ENCODE measurements at regions not wholly inside any gene's neighbourhood (a gene's known extent, or its start where the extent isn't known, plus 50 kb on each side); places are given as distances from the start of the nearest gene placed in this dataset.
"Not testable (repeated sequence)": the region's sequence is repeated elsewhere in the genome, so short reads cannot be mapped to it uniquely, and the experiment has no call there.

GRCh38 chr12:22826446-22826981 lies 201.5 kb downstream of the ETNK1 start:
- TF ChIP-seq POLR2A (IDR thresholded peaks at IDR 0.05; ENCODE audit: low read depth, low read length); MAFK (IDR thresholded peaks at IDR 0.05; ENCODE audit: low read depth, low read length); CTCF (conservative IDR thresholded peaks at IDR 0.05; ENCODE audit: low read depth, low read length); RAD21 (IDR thresholded peaks at IDR 0.05; ENCODE audit: low read length); SMC3 (IDR thresholded peaks at IDR 0.05; ENCODE audit: low read depth, low read length); USF2 (IDR thresholded peaks at IDR 0.05; ENCODE audit: low read depth, low read length); ELK1 (IDR thresholded peaks at IDR 0.05; ENCODE audit: borderline replicate concordance, low read depth, low read length); RFX5 (IDR thresholded peaks at IDR 0.05; ENCODE audit: low read depth, low read length); RCOR1 (IDR thresholded peaks at IDR 0.05; ENCODE audit: insufficient replicate concordance, low read length); MXI1 (IDR thresholded peaks at IDR 0.05; ENCODE audit: borderline replicate concordance, low read depth, low read length); CEBPB (IDR thresholded peaks at IDR 0.05; ENCODE audit: low read depth, low read length): not testable (repeated sequence)
